Hindlimb muscle (tissue), 1 donor: ENCODE measurements at regions not wholly inside any gene's neighbourhood (a gene's known extent, or its start where the extent isn't known, plus 50 kb on each side); places are given as distances from the start of the nearest gene placed in this dataset.
"Not testable (repeated sequence)": the region's sequence is repeated elsewhere in the genome, so short reads cannot be mapped to it uniquely, and the experiment has no call there.

Experiments used
- DNase-seq: peaks from one replicate; pipeline ENCODE4 v3.0.0-alpha.2; 2013

GRCh38 chr9:12290166-12290869, 402.9 kb upstream of the TYRP1 start:
- no peak for DNase-seq

GRCh38 chr9:12305211-12305610, 388.0 kb upstream of the TYRP1 start:
- DNase-seq = no peak

- DNase-seq = no peak
These were observed 378.6 kb upstream of the TYRP1 start for GRCh38 chr9:12314589-12314988.

- no peak for DNase-seq
These were observed 374.2 kb upstream of the TYRP1 start for GRCh38 chr9:12318732-12319685.

- no peak for DNase-seq
These were observed 363.6 kb upstream of the TYRP1 start for GRCh38 chr9:12329623-12329985.

- DNase-seq = not testable (repeated sequence)
These were observed 359.2 kb upstream of the TYRP1 start for GRCh38 chr9:12333966-12334365.

GRCh38 chr9:12350775-12351174, 342.4 kb upstream of the TYRP1 start:
- DNase-seq = no peak

GRCh38 chr9:12351293-12352044, 341.7 kb upstream of the TYRP1 start:
- DNase-seq = no peak

GRCh38 chr9:12352045-12352315, 341.2 kb upstream of the TYRP1 start:
- DNase-seq = no peak

- no peak for DNase-seq
These were observed 329.7 kb upstream of the TYRP1 start for GRCh38 chr9:12363439-12363838.

GRCh38 chr9:12368569-12368968, 324.6 kb upstream of the TYRP1 start:
- no peak for DNase-seq

GRCh38 chr9:12391839-12392509, 301.2 kb upstream of the TYRP1 start:
- no peak for DNase-seq

- DNase-seq = no peak
These were observed 299.1 kb upstream of the TYRP1 start for GRCh38 chr9:12394105-12394504.

- no peak for DNase-seq
These were observed 289.5 kb upstream of the TYRP1 start for GRCh38 chr9:12403721-12404120.

- DNase-seq = no peak
These were observed 279.2 kb upstream of the TYRP1 start for GRCh38 chr9:12413986-12414385.

- no peak for DNase-seq
These were observed 278.7 kb upstream of the TYRP1 start for GRCh38 chr9:12414514-12414913.

GRCh38 chr9:12415361-12415760, 277.8 kb upstream of the TYRP1 start:
- no peak for DNase-seq

GRCh38 chr9:12416716-12417115, 276.5 kb upstream of the TYRP1 start:
- no peak for DNase-seq

GRCh38 chr9:12424243-12424642, 268.9 kb upstream of the TYRP1 start:
- no peak for DNase-seq

GRCh38 chr9:12425878-12426864, 267.0 kb upstream of the TYRP1 start:
- no peak for DNase-seq

GRCh38 chr9:12439267-12439666, 253.9 kb upstream of the TYRP1 start:
- DNase-seq = no peak

GRCh38 chr9:12441080-12441479, 252.1 kb upstream of the TYRP1 start:
- not testable (repeated sequence) for DNase-seq
